ENCODE measurements at regions not wholly inside any gene's neighbourhood (a gene's known extent, or its start where the extent isn't known, plus 50 kb on each side); places are given as distances from the start of the nearest gene placed in this dataset.

GRCh38 chr11:38553148-38553547 is 1955.1 kb upstream of the RAG2 start:
- Histone ChIP-seq H2BK12ac (ENCODE audit: insufficient read length, low read depth, low read length) (no peak overlapping the region), H3K4me2 (ENCODE audit: insufficient read depth, insufficient read length, low read length) (no peak overlapping the region), H4K5ac (ENCODE audit: insufficient read length, low read depth, low read length) (no peak overlapping the region), H3K23me2 (ENCODE audit: insufficient read length, low read depth, low read length, poor library complexity, severe bottlenecking) (no peaks in the 10 kb centered on the region), H3K18ac (ENCODE audit: insufficient read length, low read depth, low read length) (no peak overlapping the region), H3T11ph (ENCODE audit: low read length) (no peak overlapping the region), H3K4me1 (ENCODE audit: insufficient read depth, low read length) (no peaks in the 10 kb centered on the region), H3K27me3 (ENCODE audit: insufficient read depth, low read length) (no peaks in the 10 kb centered on the region), H2AFZ (ENCODE audit: low read length) (no peak overlapping the region), H3K79me1 (ENCODE audit: insufficient read depth, low read depth, low read length, poor library complexity, severe bottlenecking) (no peaks in the 10 kb centered on the region), H2BK5ac (ENCODE audit: insufficient read length, low read length) (no peak overlapping the region), H3K56ac (ENCODE audit: insufficient read length, low read depth, low read length) (no peak overlapping the region), H3K27ac (ENCODE audit: insufficient read length, low read depth, low read length) (no peak overlapping the region), H2AK5ac (ENCODE audit: insufficient read length, low read length) (no peak overlapping the region), H2BK120ac (ENCODE audit: low read depth, low read length, poor library complexity, severe bottlenecking) (no peak overlapping the region), H3K23ac (ENCODE audit: insufficient read length, low read depth, low read length) (no peak overlapping the region), H4K20me1 (ENCODE audit: control insufficient read depth, insufficient read depth, insufficient read length) (no peaks in the 10 kb centered on the region), H3K9ac (ENCODE audit: extremely low read depth, insufficient read length, low read length) (no peak overlapping the region), H3K9me3 (ENCODE audit: control insufficient read depth, low read depth, low read length) (no peaks in the 10 kb centered on the region), H2BK20ac (ENCODE audit: low read depth, low read length, poor library complexity, severe bottlenecking) (no peak overlapping the region), H2BK15ac (ENCODE audit: low read depth, low read length) (no peak overlapping the region), H3K4ac (ENCODE audit: low read depth, low read length) (no peak overlapping the region), H3K14ac (ENCODE audit: insufficient read depth, low read length) (no peak overlapping the region), H4K8ac (replicated peaks; ENCODE audit: insufficient read length, low read depth, low read length) (no peak overlapping the region), H4K91ac (ENCODE audit: insufficient read length, low read depth, low read length) (no peak overlapping the region), H3K79me2 (ENCODE audit: insufficient read depth, low read length) (no peaks in the 10 kb centered on the region)
- Mint-ChIP-seq H3K27me3 (ENCODE audit: low read depth) (no peaks in the 10 kb centered on the region), H3K9me3 (no peaks in the 10 kb centered on the region), H3K27ac (no peak overlapping the region), H3K4me1 (no peaks in the 10 kb centered on the region), H3K4me3 (no peak overlapping the region), H3K36me3 (ENCODE audit: insufficient read depth in 1 of 3, low read depth in 3 of 3) (no peaks in the 10 kb centered on the region)
- WGBS (ENCODE audit: extremely low coverage, insufficient read length, low lambda C conversion rate), result no CpG with 5 or more reads among the region's 2 CpGs
- TF ChIP-seq CTCF (conservative IDR thresholded peaks at IDR 0.05), result no peak
- DNase-seq, result no peak
